Fibroblast of villous mesenchyme (primary cell): ENCODE measurements at regions not wholly inside any gene's neighbourhood (a gene's known extent, or its start where the extent isn't known, plus 50 kb on each side); places are given as distances from the start of the nearest gene placed in this dataset.

Experiments used
- DNase-seq: peaks from one replicate; pipeline ENCODE4 v3.0.0-alpha.2; 2010; ENCODE audit warnings: low read depth
- H3K4me3 ChIP-seq: 2 replicates; pipeline ENCODE4 v1.5.1; 2011; ENCODE audit warnings: low read depth, mild to moderate bottlenecking, low read length
- TF ChIP-seq, protein P1 (sequence below): IDR thresholded peaks from 2 replicates; pipeline ENCODE4 v1.5.1; 2012; ENCODE audit warnings: low read depth, mild to moderate bottlenecking, low read length; ENCODE audit not compliant: insufficient read depth

DNA sequence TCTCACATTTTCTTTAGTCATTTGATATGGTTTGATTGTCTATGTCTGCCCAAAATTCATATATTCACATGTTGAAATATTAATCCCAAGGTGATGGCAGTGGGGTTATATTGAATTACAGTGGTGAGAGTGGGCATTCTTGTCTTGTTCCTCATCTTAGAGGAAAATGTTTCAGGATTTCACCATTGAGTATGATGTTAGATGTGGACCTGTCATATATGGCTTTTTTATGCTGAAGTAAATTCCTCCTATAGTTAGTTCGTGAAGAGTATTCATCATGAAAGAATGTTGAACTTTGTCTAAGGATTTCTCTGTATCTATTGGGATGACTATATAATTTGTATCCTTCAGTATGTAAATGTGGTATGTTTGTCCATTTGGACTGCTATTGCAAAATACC lies 512.3 kb upstream of the EPHA5 start:
- TF ChIP-seq, protein P1, sequence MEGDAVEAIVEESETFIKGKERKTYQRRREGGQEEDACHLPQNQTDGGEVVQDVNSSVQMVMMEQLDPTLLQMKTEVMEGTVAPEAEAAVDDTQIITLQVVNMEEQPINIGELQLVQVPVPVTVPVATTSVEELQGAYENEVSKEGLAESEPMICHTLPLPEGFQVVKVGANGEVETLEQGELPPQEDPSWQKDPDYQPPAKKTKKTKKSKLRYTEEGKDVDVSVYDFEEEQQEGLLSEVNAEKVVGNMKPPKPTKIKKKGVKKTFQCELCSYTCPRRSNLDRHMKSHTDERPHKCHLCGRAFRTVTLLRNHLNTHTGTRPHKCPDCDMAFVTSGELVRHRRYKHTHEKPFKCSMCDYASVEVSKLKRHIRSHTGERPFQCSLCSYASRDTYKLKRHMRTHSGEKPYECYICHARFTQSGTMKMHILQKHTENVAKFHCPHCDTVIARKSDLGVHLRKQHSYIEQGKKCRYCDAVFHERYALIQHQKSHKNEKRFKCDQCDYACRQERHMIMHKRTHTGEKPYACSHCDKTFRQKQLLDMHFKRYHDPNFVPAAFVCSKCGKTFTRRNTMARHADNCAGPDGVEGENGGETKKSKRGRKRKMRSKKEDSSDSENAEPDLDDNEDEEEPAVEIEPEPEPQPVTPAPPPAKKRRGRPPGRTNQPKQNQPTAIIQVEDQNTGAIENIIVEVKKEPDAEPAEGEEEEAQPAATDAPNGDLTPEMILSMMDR = no peak
- H3K4me3 ChIP-seq = no peak overlapping the region
- DNase-seq = no peak

DNA sequence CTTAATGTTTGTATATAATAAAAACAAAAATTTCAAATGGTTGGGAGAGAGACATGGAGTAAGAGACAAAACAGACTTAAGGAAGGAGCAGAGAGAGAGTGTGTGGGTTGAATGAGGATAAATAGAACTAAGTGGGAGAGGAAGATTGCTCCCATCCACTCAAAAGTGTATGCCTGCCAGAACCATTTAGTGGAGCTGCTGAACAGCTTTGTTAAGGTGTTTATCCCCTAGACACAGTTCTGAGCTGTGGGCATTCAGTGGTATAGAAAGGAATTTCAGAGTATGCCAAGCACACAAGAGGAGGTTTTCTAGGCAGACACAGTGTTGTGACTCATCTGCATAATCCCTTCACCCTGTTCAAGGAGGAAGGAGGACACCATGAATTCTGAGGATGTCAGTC lies 508.6 kb upstream of the EPHA5 start:
- no peak overlapping the region for H3K4me3 ChIP-seq
- TF ChIP-seq, protein P1 = no peak
- no peak for DNase-seq

DNA sequence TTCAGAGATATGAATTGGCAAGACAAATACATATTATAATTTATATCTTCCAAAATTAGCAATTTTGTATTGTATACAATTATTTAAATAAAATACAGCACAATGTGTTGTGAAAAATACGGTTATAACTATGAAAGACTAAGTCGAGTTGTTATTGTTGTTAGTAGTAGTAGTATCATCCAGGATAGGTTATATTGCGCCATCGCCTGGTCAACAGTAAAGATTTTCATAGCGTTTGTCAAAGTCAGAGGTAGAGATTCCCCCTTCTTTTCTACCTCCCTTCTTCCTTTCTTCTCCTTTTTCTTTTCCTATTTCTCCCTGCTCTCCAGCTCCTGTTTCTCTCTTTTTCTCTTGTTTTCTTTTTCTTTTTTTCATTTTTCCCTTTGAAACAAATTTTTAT lies 499.1 kb upstream of the EPHA5 start:
- peak; percentile 3 for DNase-seq
- TF ChIP-seq, protein P1 = no peak
- H3K4me3 ChIP-seq = no peak overlapping the region

DNA sequence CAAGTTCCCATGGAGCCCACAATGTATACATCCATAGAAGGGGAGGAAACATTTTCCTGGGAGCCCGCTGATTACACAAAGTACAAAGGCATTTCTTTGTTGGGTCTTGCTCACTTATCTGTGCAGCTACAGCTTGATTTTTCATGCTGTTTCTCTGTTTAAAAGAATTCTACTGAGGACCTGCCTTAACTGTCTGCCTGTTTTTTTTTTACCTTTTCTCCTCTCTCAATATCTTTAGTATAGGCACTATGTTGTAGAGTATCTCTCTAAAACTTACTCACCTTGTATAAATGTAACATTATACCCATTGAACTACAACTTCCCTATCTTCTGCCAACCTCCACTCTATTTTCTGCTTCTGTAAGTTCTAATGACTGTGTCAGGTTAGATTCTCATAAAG lies 494.6 kb upstream of the EPHA5 start:
- TF ChIP-seq, protein P1 = no peak
- DNase-seq = no peak
- no peak overlapping the region for H3K4me3 ChIP-seq

DNA sequence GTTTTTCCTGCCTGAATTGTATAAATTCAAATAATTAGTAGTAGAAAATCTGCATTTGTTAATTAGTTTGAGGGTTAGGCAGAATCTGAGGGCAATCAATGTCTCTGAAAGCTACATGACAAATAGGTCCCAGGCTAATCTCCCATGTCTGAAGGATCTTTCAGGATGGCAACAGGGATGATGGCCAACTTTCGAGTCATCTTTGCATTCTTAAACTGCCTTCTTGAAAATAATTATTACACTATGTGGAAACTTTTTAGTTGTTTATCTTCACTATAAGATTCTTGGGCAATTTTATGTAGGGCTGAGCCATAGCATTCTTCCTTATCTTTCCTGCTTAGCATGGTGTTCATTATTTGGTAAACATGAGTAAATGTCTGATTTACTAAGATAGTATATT lies 490.3 kb upstream of the EPHA5 start:
- DNase-seq = no peak
- TF ChIP-seq, protein P1 = no peak
- no peak overlapping the region for H3K4me3 ChIP-seq

DNA sequence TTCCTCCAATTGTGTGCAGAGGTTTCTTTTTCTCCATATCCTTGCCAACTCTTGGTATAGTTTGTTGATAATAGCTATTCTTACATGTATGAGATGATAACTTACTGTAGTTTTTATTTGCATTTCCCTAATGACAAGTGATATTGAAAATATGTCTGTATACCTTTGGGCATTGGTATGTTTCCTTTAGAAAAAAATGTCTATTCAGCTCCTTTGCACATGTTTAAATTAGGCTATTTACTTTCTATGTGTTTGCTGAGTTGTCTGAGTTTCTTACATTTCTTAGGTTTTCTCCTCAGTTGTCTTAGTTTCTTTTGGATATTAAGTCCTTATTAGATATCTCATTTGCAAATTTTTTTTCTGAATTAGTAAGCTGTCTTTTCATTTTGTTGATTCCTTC lies 487.3 kb upstream of the EPHA5 start:
- DNase-seq = no peak
- no peak overlapping the region for H3K4me3 ChIP-seq
- TF ChIP-seq, protein P1 = no peak

DNA sequence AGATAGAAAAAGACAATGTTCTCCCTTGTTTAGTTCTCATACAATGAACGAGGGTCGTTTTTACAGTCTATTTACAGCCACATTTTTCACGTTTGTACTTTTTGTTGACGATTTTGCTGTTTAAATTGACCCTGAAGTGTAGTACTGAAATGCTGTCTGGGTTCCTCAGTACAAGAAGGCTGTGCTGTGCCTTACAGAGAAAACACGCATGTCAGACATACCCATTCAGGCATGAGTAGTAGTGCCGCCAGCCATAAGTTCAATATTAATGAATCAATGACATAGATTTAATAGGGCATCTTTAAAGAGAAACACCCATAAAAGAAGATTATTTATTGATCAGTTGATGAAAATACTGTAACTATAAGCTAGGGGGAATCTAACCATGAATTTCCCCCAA lies 459.8 kb upstream of the EPHA5 start:
- TF ChIP-seq, protein P1 = no peak

More for the DNA sequence above, 459.8 kb upstream of the EPHA5 start:
- H3K4me3 ChIP-seq = no peak overlapping the region
- no peak for DNase-seq
